Activated naive CD8-positive, alpha-beta T cell treated with anti-CD3 and anti-CD28 coated beads, Interleukin-2, amount 50 U/mL, for 24 hours (primary cell): ENCODE measurements at regions not wholly inside any gene's neighbourhood (a gene's known extent, or its start where the extent isn't known, plus 50 kb on each side); places are given as distances from the start of the nearest gene placed in this dataset.

ENCODE experiments used
- ATAC-seq: fragments of 150-1000 bp; cut with Tn5 transposase; one replicate; pipeline ENCODE4 v1.10.0; 2021
- DNase-seq: peaks from one replicate; pipeline ENCODE4 v3.0.0; 2021
- H3K27ac Mint-ChIP-seq: one replicate; pipeline ENCODE4 v1.8.0; 2021; ENCODE audit warnings: mild to moderate bottlenecking, mixed read lengths
- H3K27me3 Mint-ChIP-seq: one replicate; pipeline ENCODE4 v1.8.0; 2021; ENCODE audit warnings: mixed read lengths
- H3K36me3 Mint-ChIP-seq: one replicate; pipeline ENCODE4 v1.8.0; 2021; ENCODE audit warnings: low read depth, mixed read lengths
- H3K4me1 Mint-ChIP-seq: one replicate; pipeline ENCODE4 v1.8.0; 2021; ENCODE audit warnings: mixed read lengths
- H3K4me3 Mint-ChIP-seq: one replicate; pipeline ENCODE4 v1.8.0; 2021; ENCODE audit warnings: mild to moderate bottlenecking, moderate library complexity, mixed read lengths
- H3K9me3 Mint-ChIP-seq: one replicate; pipeline ENCODE4 v1.8.0; 2021; ENCODE audit warnings: mixed read lengths

DNA sequence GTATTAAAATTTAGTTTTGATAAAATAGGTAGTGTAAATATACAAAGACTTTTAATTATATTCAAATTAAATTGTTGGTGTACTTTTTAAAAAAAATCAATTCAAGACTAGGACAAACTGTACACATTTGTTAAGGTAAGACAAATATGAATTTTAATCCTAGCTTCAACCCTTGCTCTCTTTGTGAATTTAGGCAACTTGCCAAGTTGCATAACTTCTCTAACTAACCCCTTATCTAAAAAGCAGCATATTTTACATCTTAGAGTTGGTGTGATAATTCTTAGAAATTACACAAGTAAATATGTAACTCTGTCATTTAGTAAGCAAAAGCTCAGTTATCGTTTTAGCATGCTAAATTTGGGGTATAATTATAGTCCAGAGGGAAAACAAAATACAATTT is 78.1 kb upstream of the FSTL5 start:
- ATAC-seq (no peak), DNase-seq (no peak)
- Mint-ChIP-seq H3K9me3 (no peaks in the 10 kb centered on the region), H3K27me3 (no peaks in the 10 kb centered on the region), H3K27ac (no peak overlapping the region), H3K4me3 (no peak overlapping the region), H3K4me1 (no peaks in the 10 kb centered on the region), H3K36me3 (no peaks in the 10 kb centered on the region)

GRCh38 chr4:162239992-162240769 is 76.4 kb upstream of the FSTL5 start:
- DNase-seq (no peak), ATAC-seq (no peak)
- Mint-ChIP-seq H3K27me3 (no peaks in the 10 kb centered on the region), H3K27ac (no peak overlapping the region), H3K4me3 (no peak overlapping the region), H3K4me1 (no peaks in the 10 kb centered on the region), H3K9me3 (no peaks in the 10 kb centered on the region), H3K36me3 (no peaks in the 10 kb centered on the region)

DNA sequence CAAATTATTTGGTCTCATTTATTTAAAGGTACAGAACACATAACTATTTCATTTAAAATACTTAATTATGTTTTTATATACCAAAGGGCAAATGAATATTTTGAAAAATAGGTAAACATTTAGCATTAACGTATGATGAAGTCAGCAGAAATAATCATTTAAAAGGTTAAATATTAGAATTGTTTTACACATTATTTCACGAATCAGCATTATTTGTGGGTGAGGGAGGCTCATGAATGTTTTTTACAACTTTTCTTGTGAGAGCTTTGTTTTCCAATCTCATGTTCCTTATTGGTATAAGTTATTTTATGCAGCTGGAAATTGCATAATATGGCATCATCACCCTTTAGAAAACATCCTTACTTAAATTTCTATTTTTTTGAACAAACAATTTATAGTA is 73.9 kb upstream of the FSTL5 start:
- Mint-ChIP-seq H3K9me3 (peaks cover 11% of the 10 kb centered on the region), H3K27me3 (no peaks in the 10 kb centered on the region), H3K4me3 (no peak overlapping the region), H3K4me1 (no peaks in the 10 kb centered on the region), H3K36me3 (no peaks in the 10 kb centered on the region), H3K27ac (no peak overlapping the region)
- DNase-seq (no peak), ATAC-seq (no peak)

GRCh38 chr4:162234595-162234994 is 70.8 kb upstream of the FSTL5 start:
- Mint-ChIP-seq H3K9me3 (peaks cover 13% of the 10 kb centered on the region), H3K27me3 (no peaks in the 10 kb centered on the region), H3K4me1 (no peaks in the 10 kb centered on the region), H3K4me3 (no peak overlapping the region), H3K36me3 (no peaks in the 10 kb centered on the region), H3K27ac (no peak overlapping the region)
- ATAC-seq (no peak), DNase-seq (no peak)

GRCh38 chr4:162232349-162232748 is 68.5 kb upstream of the FSTL5 start:
- Mint-ChIP-seq H3K36me3 (no peaks in the 10 kb centered on the region), H3K27me3 (no peaks in the 10 kb centered on the region), H3K4me3 (no peak overlapping the region), H3K4me1 (no peaks in the 10 kb centered on the region), H3K27ac (no peak overlapping the region), H3K9me3 (peaks cover 13% of the 10 kb centered on the region)
- no peak for ATAC-seq
- DNase-seq: no peak

DNA sequence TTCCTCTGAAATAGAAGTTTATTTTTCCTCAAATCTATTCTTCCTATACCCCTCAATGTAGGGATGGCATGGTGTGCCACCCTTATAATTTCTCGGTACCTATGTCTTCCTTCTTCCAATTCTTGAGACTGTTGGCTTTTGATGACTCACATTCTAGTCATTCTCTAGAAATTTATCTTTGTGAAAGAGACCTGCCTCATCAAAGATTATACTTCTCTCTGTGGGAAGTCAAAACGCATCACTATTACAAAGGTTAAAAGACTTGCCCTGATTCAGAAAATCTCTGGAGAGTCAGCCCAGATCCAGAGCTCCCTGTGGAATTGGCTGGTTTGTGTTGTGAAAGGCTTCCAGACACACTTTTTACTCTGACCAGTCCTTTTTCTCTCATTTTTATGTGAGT is 65.9 kb upstream of the FSTL5 start:
- ATAC-seq: no peak
- Mint-ChIP-seq H3K9me3 (peaks cover 8% of the 10 kb centered on the region), H3K36me3 (no peaks in the 10 kb centered on the region), H3K27me3 (no peaks in the 10 kb centered on the region), H3K27ac (no peak overlapping the region), H3K4me3 (no peak overlapping the region), H3K4me1 (no peaks in the 10 kb centered on the region)
- no peak for DNase-seq

GRCh38 chr4:162221148-162221547 is 57.3 kb upstream of the FSTL5 start:
- H3K36me3 Mint-ChIP-seq: no peaks in the 10 kb centered on the region
- no peaks in the 10 kb centered on the region for H3K9me3 Mint-ChIP-seq
- DNase-seq (no peak), ATAC-seq (no peak)
- H3K4me1 Mint-ChIP-seq: no peaks in the 10 kb centered on the region
- H3K27ac Mint-ChIP-seq: no peak overlapping the region
- no peak overlapping the region for H3K4me3 Mint-ChIP-seq
- no peaks in the 10 kb centered on the region for H3K27me3 Mint-ChIP-seq
